HG03558 (cell line): ENCODE measurements at regions not wholly inside any gene's neighbourhood (a gene's known extent, or its start where the extent isn't known, plus 50 kb on each side); places are given as distances from the start of the nearest gene placed in this dataset.

Source experiments
- ATAC-seq: cut with Tn5 transposase; IDR thresholded peaks from one replicate; pipeline ENCODE4 v1.9.1; 2021; ENCODE audit warnings: moderate number of reproducible peaks; ENCODE audit not compliant: unreplicated experiment; ENCODE audit errors: extremely low read depth

GRCh38 chr13:83248751-83249150 is 633.5 kb downstream of the SLITRK1 start:
- ATAC-seq, result no peak

GRCh38 chr13:83232626-83233025 is 649.6 kb downstream of the SLITRK1 start:
- no peak for ATAC-seq

- no peak for ATAC-seq
Measured at GRCh38 chr13:83229574-83230305, 652.5 kb downstream of the SLITRK1 start.

GRCh38 chr13:83223546-83223945 is 658.7 kb downstream of the SLITRK1 start:
- ATAC-seq, result no peak

- no peak for ATAC-seq
Measured at GRCh38 chr13:83221813-83222241, 660.4 kb downstream of the SLITRK1 start.

DNA sequence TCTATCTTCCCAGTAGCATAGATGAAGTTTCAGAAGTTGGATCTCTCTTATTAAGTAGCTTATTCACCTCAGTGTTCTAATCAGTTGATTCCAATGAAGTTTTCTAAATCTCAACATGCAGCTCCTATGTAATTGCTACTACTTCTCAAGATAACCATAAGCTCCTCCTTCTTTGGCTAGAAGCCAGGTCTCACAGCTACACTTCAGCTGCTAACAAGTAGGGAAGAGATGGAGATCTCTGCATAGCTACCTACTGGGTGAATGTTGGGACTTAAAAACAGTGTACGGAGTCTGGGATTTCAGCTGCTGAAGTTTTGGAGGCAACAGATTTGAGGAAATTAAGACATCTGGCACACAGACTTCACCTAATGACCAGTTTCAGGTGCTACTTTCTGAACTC is 661.0 kb downstream of the SLITRK1 start:
- ATAC-seq, result no peak

GRCh38 chr13:83220241-83220640 is 662.0 kb downstream of the SLITRK1 start:
- no peak for ATAC-seq

- no peak for ATAC-seq
Measured at GRCh38 chr13:83219832-83220231, 662.4 kb downstream of the SLITRK1 start.

- no peak for ATAC-seq
Measured at GRCh38 chr13:83216479-83217245, 665.6 kb downstream of the SLITRK1 start.

- ATAC-seq, result no peak
Measured at GRCh38 chr13:83215627-83216026, 666.6 kb downstream of the SLITRK1 start.

DNA sequence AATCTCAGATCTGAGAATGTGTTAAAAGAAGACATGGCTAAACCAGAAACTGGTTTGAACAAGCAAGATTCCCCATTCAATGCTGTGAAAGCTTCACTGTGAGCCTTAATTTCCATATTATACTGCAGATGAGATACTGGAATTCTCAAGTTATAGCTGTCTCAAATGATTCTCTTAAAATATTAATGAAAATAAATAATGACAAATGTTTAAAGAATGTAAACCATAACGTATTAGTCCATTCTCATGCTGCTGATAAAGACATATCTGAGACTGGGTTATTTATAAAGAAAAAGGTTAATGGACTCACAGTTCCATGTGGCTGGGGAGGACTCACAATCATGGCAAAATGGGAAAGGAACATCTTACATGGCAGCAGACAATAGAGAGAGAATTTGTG is 667.8 kb downstream of the SLITRK1 start:
- no peak for ATAC-seq

GRCh38 chr13:83211301-83211700 is 671.0 kb downstream of the SLITRK1 start:
- no peak for ATAC-seq

DNA sequence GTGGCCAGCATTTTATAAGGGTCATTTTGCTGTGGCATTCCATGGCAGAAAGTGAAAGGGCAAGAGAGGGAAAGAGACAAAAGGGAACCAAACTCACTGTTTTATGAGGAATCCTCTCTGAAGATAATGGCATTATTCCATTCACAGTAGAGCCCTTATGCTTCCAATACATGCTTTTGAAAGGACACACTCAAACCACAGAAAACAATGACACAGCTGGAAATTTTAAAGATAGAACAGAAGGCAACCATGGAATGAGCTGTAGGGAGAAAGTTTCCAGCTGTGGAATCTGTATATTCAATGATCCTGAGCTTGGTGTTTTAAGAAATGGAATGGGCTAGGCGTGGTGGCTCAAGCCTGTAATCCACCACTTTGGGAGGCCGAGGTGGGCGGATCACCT is 677.4 kb downstream of the SLITRK1 start:
- no peak for ATAC-seq

- no peak for ATAC-seq
Measured at GRCh38 chr13:83201506-83201905, 680.8 kb downstream of the SLITRK1 start.

GRCh38 chr13:83197316-83197715 is 685.0 kb downstream of the SLITRK1 start:
- no peak for ATAC-seq

GRCh38 chr13:83190020-83190419 is 692.3 kb downstream of the SLITRK1 start:
- ATAC-seq, result no peak

- ATAC-seq, result no peak
Measured at GRCh38 chr13:83184819-83185218, 697.5 kb downstream of the SLITRK1 start.

- no peak for ATAC-seq
Measured at GRCh38 chr13:83184150-83184475, 698.2 kb downstream of the SLITRK1 start.

GRCh38 chr13:83183439-83184149 is 698.7 kb downstream of the SLITRK1 start:
- no peak for ATAC-seq

- ATAC-seq, result no peak
Measured at GRCh38 chr13:83182845-83183244, 699.4 kb downstream of the SLITRK1 start.

DNA sequence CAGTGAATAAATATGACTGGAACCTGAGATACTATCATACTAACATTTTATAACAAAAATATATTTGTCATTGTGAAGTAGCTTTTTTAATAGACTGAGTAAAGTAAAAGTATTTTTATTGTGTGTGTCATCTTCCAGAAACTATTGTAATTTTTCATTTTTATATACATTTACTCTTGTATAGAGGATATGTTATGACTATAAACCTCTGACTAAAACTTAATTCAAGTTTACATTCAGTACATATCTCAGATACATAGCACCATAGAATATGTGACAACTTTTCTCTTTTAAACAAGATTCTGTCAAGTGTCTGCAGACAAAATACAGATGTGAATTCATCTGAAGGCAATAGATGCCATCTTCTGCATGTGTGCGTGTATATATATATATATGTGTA is 704.3 kb downstream of the SLITRK1 start:
- ATAC-seq, result no peak
